Liver (tissue), 8 donors: ENCODE measurements at regions not wholly inside any gene's neighbourhood (a gene's known extent, or its start where the extent isn't known, plus 50 kb on each side); places are given as distances from the start of the nearest gene placed in this dataset.

Source experiments
- DNase-seq: peaks from one replicate; pipeline ENCODE4 v3.0.0-alpha.2; 2017; ENCODE audit warnings: low spot score
- H3K27ac ChIP-seq, 2 donors: one replicate each; pipeline ENCODE4 v1.7.0; 2013; ENCODE audit warnings: inconsistent platforms in 2 of 2, low read length in 2 of 2, control low read depth in 1 of 2, low read depth in 1 of 2, mild to moderate bottlenecking in 1 of 2
- H3K27me3 ChIP-seq, 4 donors: one replicate each; pipeline versions ENCODE4 v1.6.1 to v1.7.0; 2013; ENCODE audit warnings: low read length in 3 of 4, inconsistent platforms in 1 of 4, mild to moderate bottlenecking in 1 of 4, moderate library complexity in 1 of 4; ENCODE audit not compliant: control insufficient read depth in 4 of 4, insufficient read depth in 4 of 4
- H3K36me3 ChIP-seq, 4 donors: one replicate each; pipeline versions ENCODE4 v1.6.1 to v1.7.0; 2013; ENCODE audit warnings: low read length in 3 of 4, mild to moderate bottlenecking in 3 of 4, low read depth in 1 of 4, moderate library complexity in 1 of 4; ENCODE audit not compliant: control insufficient read depth in 4 of 4, insufficient read depth in 3 of 4
- H3K4me1 ChIP-seq, 4 donors: one replicate each; pipeline versions ENCODE4 v1.6.1 to v1.7.0; 2013; ENCODE audit warnings: low read length in 3 of 4, mild to moderate bottlenecking in 3 of 4, moderate library complexity in 1 of 4; ENCODE audit not compliant: control insufficient read depth in 4 of 4, insufficient read depth in 4 of 4
- H3K4me3 ChIP-seq, 3 donors: one replicate each; pipeline versions ENCODE4 v1.6.1 to v1.7.0; 2013; ENCODE audit warnings: low read length in 3 of 3, control low read depth in 1 of 3, low read depth in 1 of 3, mild to moderate bottlenecking in 1 of 3
- H3K9ac ChIP-seq, 2 donors: one replicate each; pipeline ENCODE4 v1.7.0; 2013; ENCODE audit warnings: low read length in 2 of 2, mild to moderate bottlenecking in 2 of 2, moderate library complexity in 2 of 2, control low read depth in 1 of 2, low read depth in 1 of 2
- H3K9me3 ChIP-seq, 4 donors: one replicate each; pipeline versions ENCODE4 v1.6.1 to v1.7.0; 2013; ENCODE audit warnings: low read length in 3 of 4; ENCODE audit not compliant: control insufficient read depth in 4 of 4
- ATF3 ChIP-seq: IDR thresholded peaks from 2 replicates; pipeline ENCODE4 v1.6.1; 2016; ENCODE audit warnings: antibody characterized with exemption
- CTCF ChIP-seq: fragments of 150-350 bp; IDR thresholded peaks from 2 replicates; pipeline ENCODE4 v1.5.1; 2017; ENCODE audit warnings: improper control_type of control experiment, low read depth, low read length; ENCODE audit not compliant: missing input control
- EGR1 ChIP-seq, 2 donors: IDR thresholded peaks; 2 replicates each; pipeline ENCODE4 v1.6.1; 2016 to 2018; ENCODE audit warnings: antibody characterized with exemption in 2 of 2, low read depth in 2 of 2
- FOXA1 ChIP-seq: IDR thresholded peaks from 2 replicates; pipeline ENCODE4 v1.6.1; 2016; ENCODE audit warnings: antibody characterized with exemption
- FOXA2 ChIP-seq: IDR thresholded peaks from 2 replicates; pipeline ENCODE4 v1.6.1; 2016; ENCODE audit warnings: antibody characterized with exemption
- GABPA ChIP-seq, 2 donors: IDR thresholded peaks in 1 of 2; conservative IDR thresholded peaks in 1 of 2; 2 replicates each; pipeline ENCODE4 v1.6.1; 2016; ENCODE audit warnings: antibody characterized with exemption in 2 of 2, mild to moderate bottlenecking in 1 of 2, moderate library complexity in 1 of 2
- HNF4A ChIP-seq, 2 donors: conservative IDR thresholded peaks; 2 replicates each; pipeline ENCODE4 v1.6.1; 2016; ENCODE audit warnings: antibody characterized with exemption in 2 of 2, mild to moderate bottlenecking in 2 of 2
- HNF4G ChIP-seq: IDR thresholded peaks from 2 replicates; pipeline ENCODE4 v1.6.1; 2016; ENCODE audit warnings: antibody characterized with exemption
- JUND ChIP-seq, 2 donors: IDR thresholded peaks; 2 replicates each; pipeline ENCODE4 v1.6.1; 2016; ENCODE audit warnings: antibody characterized with exemption in 2 of 2
- NR2F2 ChIP-seq: IDR thresholded peaks from 2 replicates; pipeline ENCODE4 v1.6.1; 2016; ENCODE audit warnings: antibody characterized with exemption
- RAD21 ChIP-seq, 2 donors: IDR thresholded peaks; 2 replicates each; pipeline ENCODE4 v1.6.1; 2016; ENCODE audit warnings: antibody characterized with exemption in 2 of 2, mild to moderate bottlenecking in 2 of 2
- REST ChIP-seq: IDR thresholded peaks from 2 replicates; pipeline ENCODE4 v1.6.1; 2016; ENCODE audit warnings: antibody characterized with exemption, mild to moderate bottlenecking
- RXRA ChIP-seq, 2 donors: IDR thresholded peaks; 2 replicates each; pipeline ENCODE4 v1.6.1; 2017 to 2018; ENCODE audit warnings: antibody characterized with exemption in 2 of 2, mild to moderate bottlenecking in 1 of 2
- SP1 ChIP-seq: IDR thresholded peaks from 2 replicates; pipeline ENCODE4 v1.6.1; 2018; ENCODE audit warnings: antibody characterized with exemption, mild to moderate bottlenecking
- TAF1 ChIP-seq: conservative IDR thresholded peaks from 2 replicates; pipeline ENCODE4 v1.6.1; 2016; ENCODE audit warnings: antibody characterized with exemption, mild to moderate bottlenecking
- YY1 ChIP-seq: IDR thresholded peaks from 2 replicates; pipeline ENCODE4 v1.6.1; 2016; ENCODE audit warnings: antibody characterized with exemption, mild to moderate bottlenecking
- ZBTB33 ChIP-seq: IDR thresholded peaks from 2 replicates; pipeline ENCODE4 v1.6.1; 2016; ENCODE audit warnings: antibody characterized with exemption
- WGBS: extraction: QIAGEN DNeasy Blood & Tissue Kit; methylation state at CpG from one replicate; pipeline ENCODE4 v1.1.7; 2013; 5-methylcytosine and 5-hydroxymethylcytosine counted together
- TF ChIP-seq, protein P1 (sequence below): IDR thresholded peaks from 2 replicates; pipeline ENCODE4 v1.6.1; 2016; ENCODE audit warnings: antibody characterized with exemption
- donor health status: healthy.
- donor health status: healthy.
- donor health status: healthy.
- donor health status: healthy.
- donor health status: healthy.

GRCh38 chr12:127487031-127487430, 779.9 kb upstream of the TMEM132C start:
- no peaks in the 10 kb centered on the region for H3K9me3 ChIP-seq
- DNase-seq = no peak
- H3K9ac ChIP-seq = no peak overlapping the region
- H3K4me1 ChIP-seq = no peaks in the 10 kb centered on the region
- 99% methylated on average over 1 of the region's 1 CpG for WGBS
- no peaks in the 10 kb centered on the region for H3K36me3 ChIP-seq
- H3K27me3 ChIP-seq = no peaks in the 10 kb centered on the region
- H3K27ac ChIP-seq = no peak overlapping the region
- TF ChIP-seq JUND (IDR thresholded peaks at IDR 0.05) (no peak), HNF4G (no peak), REST (no peak), YY1 (no peak), FOXA1 (no peak), CTCF (no peak), ATF3 (no peak), FOXA2 (no peak), TAF1 (no peak), RAD21 (IDR thresholded peaks at IDR 0.05) (no peak), GABPA (IDR thresholded peaks at IDR 0.05 in 1 of 2, conservative IDR thresholded peaks at IDR 0.05 in 1 of 2) (no peak), EGR1 (IDR thresholded peaks at IDR 0.05; ENCODE audit: low read depth in 2 of 2) (no peak), SP1 (no peak), ZBTB33 (no peak), NR2F2 (no peak), HNF4A (conservative IDR thresholded peaks at IDR 0.05) (no peak)
- TF ChIP-seq, protein P1, sequence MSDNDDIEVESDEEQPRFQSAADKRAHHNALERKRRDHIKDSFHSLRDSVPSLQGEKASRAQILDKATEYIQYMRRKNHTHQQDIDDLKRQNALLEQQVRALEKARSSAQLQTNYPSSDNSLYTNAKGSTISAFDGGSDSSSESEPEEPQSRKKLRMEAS = no peak
- no peak overlapping the region for H3K4me3 ChIP-seq

GRCh38 chr12:127489061-127489460, 777.9 kb upstream of the TMEM132C start:
- Histone ChIP-seq H3K4me3 (no peak overlapping the region), H3K36me3 (no peaks in the 10 kb centered on the region), H3K4me1 (no peaks in the 10 kb centered on the region), H3K9me3 (no peaks in the 10 kb centered on the region), H3K9ac (no peak overlapping the region), H3K27ac (no peak overlapping the region), H3K27me3 (no peaks in the 10 kb centered on the region)
- WGBS = 33% methylated on average over 6 of the region's 6 CpGs
- DNase-seq = no peak
- TF ChIP-seq HNF4G (no peak), EGR1 (IDR thresholded peaks at IDR 0.05; ENCODE audit: low read depth in 2 of 2) (no peak), HNF4A (conservative IDR thresholded peaks at IDR 0.05) (no peak), SP1 (no peak), NR2F2 (no peak), ATF3 (no peak), RXRA (IDR thresholded peaks at IDR 0.05) (no peak), FOXA1 (no peak), JUND (IDR thresholded peaks at IDR 0.05) (no peak), YY1 (no peak)
